Inflammatory macrophage (primary cell): ENCODE measurements at regions not wholly inside any gene's neighbourhood (a gene's known extent, or its start where the extent isn't known, plus 50 kb on each side); places are given as distances from the start of the nearest gene placed in this dataset.

Experiments
- DNase-seq, 2 donors: peaks; one replicate each; pipeline ENCODE4 v3.0.0-alpha.2; 2020 to 2022

- no peak for DNase-seq
These were observed 87.4 kb upstream of the FZD10 start for GRCh38 chr12:130074661-130075406.

GRCh38 chr12:130075497-130076076 is 86.7 kb upstream of the FZD10 start:
- no peak for DNase-seq

GRCh38 chr12:130076126-130076525 is 86.1 kb upstream of the FZD10 start:
- DNase-seq = no peak

GRCh38 chr12:130076752-130077151 is 85.5 kb upstream of the FZD10 start:
- DNase-seq = no peak

- no peak for DNase-seq
These were observed 83.4 kb upstream of the FZD10 start for GRCh38 chr12:130078852-130079251.

GRCh38 chr12:130079279-130079678 is 83.0 kb upstream of the FZD10 start:
- DNase-seq = no peak

- DNase-seq = no peak
These were observed 82.1 kb upstream of the FZD10 start for GRCh38 chr12:130080205-130080604.

GRCh38 chr12:130081117-130081805 is 81.0 kb upstream of the FZD10 start:
- no peak for DNase-seq

- no peak for DNase-seq
These were observed 79.3 kb upstream of the FZD10 start for GRCh38 chr12:130083002-130083401.

- DNase-seq = no peak
These were observed 78.5 kb upstream of the FZD10 start for GRCh38 chr12:130083734-130084133.

GRCh38 chr12:130084359-130084758 is 77.9 kb upstream of the FZD10 start:
- DNase-seq = no peak

- no peak for DNase-seq
These were observed 76.0 kb upstream of the FZD10 start for GRCh38 chr12:130086248-130086647.

- DNase-seq = no peak
These were observed 75.5 kb upstream of the FZD10 start for GRCh38 chr12:130086797-130087196.

GRCh38 chr12:130087222-130087621 is 75.0 kb upstream of the FZD10 start:
- DNase-seq = no peak

- DNase-seq = no peak
These were observed 73.8 kb upstream of the FZD10 start for GRCh38 chr12:130088504-130088903.

- DNase-seq = no peak
These were observed 71.7 kb upstream of the FZD10 start for GRCh38 chr12:130090542-130090941.

GRCh38 chr12:130093380-130093779 is 68.9 kb upstream of the FZD10 start:
- no peak for DNase-seq

- DNase-seq = no peak
These were observed 64.9 kb upstream of the FZD10 start for GRCh38 chr12:130097342-130097741.

- no peak for DNase-seq
These were observed 64.4 kb upstream of the FZD10 start for GRCh38 chr12:130097798-130098255.

- DNase-seq = no peak
These were observed 63.8 kb upstream of the FZD10 start for GRCh38 chr12:130098301-130099005.

GRCh38 chr12:130100634-130101362 is 61.5 kb upstream of the FZD10 start:
- DNase-seq = no peak

- no peak for DNase-seq
These were observed 60.9 kb upstream of the FZD10 start for GRCh38 chr12:130101370-130101769.

- DNase-seq = no peak
These were observed 60.0 kb upstream of the FZD10 start for GRCh38 chr12:130102266-130102665.
